ENCODE measurements at regions not wholly inside any gene's neighbourhood (a gene's known extent, or its start where the extent isn't known, plus 50 kb on each side); places are given as distances from the start of the nearest gene placed in this dataset.
A peak's percentile ranks its signal among the peaks of the same experiment; 100 is the strongest.

DNA sequence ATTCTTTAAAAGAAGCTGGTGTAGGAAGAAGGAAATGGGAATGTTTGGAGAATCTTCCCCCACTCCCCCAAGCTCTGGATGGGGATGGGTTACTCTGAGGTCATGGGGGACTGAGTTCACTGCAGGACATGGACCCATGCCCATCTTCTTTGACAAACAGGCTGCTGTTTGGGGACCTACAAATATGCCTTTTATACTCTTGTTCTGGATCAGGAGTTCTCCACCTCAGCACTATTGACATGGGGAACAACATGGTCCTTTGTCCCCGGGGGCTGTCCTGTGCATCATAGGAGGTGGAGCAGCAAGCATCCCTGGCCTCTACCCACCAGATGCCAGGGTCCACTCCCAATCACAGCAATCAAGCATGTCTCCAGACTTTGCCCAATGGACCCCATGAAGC lies 365.8 kb upstream of the C1orf174 start:
- DNase-seq (ENCODE audit: insufficient read length, low spot score), result no peak
- no peak for FAIRE-seq

DNA sequence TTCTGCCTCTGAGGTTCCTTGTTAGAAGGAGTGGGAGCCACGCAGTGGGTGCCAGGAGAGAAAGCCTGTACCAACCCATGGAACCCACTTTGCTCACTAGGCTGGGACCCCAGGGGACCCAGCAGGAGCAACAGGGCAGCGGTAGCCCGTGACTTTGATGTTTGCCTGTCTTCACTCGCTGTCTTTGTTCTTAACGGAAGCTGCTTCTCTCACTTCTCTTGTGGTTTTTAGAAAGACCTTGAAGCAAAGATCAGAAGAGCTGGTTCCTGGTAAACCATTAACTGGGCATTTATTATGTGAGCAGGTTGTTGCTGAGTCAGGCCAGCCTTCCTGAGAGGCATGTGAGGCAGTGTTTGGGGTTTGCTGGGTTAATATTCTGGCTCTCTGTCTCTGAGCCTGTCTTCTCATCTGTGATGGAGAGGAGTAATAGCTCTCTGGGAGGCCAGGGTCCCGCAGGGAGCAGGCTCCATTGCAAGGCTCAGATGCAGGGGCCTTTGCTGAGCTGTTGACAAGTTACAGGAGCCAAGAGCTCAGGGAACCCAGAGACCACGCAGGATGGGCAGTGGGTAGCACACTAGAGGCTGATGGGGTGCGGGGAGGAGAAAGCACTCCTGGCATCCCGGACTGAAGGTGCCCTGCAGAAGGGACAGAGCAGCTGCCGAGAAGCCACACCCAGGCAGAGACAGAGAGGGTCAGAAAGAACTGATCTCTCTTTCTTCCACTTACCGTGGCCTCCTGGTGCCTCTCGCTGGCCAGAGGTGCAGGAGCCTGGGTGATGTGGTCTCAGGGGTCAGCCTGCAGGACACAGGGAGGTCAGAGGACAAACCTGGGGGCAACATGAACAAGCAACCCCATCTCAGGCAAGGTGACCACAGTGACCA lies 367.5 kb upstream of the C1orf174 start:
- peak; percentile 99 for FAIRE-seq
- peak; percentile 63 for DNase-seq (ENCODE audit: insufficient read length, low spot score)

DNA sequence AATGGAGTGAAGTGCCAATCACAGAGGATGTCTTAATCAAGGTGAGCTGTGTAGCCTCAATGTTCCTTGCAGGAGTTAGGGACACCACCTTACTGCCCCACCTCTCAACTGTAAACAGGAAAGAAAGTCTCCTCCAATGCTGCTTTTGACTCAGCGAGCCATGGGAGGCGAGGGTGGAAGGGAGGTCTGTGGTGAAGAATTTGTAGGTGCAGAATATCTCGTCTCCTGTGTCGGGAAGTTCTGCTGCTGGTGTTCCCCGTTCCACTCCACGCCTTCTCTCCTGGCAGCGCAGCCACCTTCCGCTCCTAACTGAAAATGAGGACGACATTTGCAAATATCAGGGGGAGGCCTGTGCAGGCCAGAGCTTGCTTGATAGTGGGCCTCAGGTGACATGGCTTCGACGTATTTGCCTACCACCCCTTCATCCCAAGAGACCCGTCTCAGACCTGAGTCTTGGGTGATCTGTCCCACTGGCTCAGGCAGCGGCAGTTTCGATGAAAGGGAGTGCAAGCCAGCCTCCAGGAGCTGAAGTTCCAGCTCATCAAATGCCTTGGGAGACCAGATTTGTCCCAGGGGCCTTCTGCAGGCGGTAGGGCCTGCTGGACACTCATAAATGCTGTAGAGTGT lies 368.3 kb upstream of the C1orf174 start:
- DNase-seq (ENCODE audit: insufficient read length, low spot score) (no peak), FAIRE-seq (no peak)

DNA sequence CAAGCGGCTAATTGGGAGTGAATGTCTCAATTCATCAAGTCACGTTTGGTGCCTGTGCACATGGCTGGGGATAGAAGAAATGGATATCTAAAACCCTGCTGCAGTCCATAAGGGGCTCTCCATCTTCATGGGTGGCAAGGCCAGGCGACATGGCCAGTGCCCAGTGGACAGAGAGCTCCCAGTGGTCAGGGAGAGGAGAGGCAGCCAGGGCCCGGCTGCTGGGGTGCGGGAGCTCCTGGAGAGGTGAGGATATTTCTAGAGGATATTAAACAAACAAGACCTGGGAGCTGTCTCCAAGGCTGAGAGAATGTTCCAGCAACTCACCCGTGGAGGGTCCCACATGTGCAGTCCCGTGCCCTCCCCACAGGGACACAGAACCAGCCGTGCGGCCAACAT lies 368.8 kb upstream of the C1orf174 start:
- FAIRE-seq, result no peak
- no peak for DNase-seq (ENCODE audit: insufficient read length, low spot score)

DNA sequence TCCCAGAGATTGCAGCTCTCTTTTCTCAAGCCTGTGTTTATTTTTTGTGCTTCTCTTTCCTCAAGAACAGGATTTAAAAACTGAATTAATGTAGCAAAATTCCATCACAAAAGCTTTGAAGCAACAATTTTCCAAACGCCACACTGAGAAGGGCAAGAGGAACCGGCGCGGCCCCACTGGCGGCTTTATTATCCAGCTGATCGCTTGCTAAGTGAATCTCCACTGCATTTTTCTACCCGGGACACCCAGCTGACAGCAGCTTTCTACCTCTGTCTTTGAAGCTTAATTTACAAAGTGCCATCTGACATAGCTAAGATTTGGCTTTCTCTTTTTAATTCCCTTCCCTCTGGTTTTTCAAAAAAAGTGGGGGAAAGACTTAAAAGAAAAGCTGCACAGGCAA lies 369.3 kb upstream of the C1orf174 start:
- DNase-seq (ENCODE audit: insufficient read length, low spot score) (no peak), FAIRE-seq (peak; percentile 49)

DNA sequence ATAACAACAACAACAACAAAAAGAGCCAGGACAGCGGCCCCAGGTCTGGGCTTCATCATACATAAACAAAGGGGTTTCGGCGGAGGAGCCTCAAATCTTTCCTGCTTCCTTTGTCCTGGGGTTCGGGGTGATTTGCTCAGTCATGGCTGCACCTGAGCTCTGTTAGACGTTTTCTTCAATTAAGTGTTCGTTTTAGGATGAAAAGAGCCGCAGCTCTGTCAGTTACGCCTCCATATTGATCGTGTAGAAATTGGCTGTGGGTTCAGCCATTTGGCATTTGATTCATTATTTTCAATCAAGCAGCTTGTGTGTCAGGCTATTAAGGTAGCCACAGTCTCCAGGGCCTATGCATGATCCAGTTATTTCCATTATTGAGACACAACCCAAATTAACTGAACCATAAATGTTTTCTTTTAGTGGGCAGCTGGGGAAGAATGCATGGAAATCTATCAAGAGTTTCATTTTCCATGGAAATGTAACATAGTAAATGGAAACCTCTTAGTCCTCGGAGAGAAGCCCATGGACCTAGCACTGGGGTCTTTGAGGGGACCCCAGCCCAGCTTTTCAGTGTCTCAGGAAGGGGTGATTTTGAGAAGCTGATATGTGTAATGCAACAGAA lies 370.0 kb upstream of the C1orf174 start:
- no peak for FAIRE-seq
- no peak for DNase-seq (ENCODE audit: insufficient read length, low spot score)

DNA sequence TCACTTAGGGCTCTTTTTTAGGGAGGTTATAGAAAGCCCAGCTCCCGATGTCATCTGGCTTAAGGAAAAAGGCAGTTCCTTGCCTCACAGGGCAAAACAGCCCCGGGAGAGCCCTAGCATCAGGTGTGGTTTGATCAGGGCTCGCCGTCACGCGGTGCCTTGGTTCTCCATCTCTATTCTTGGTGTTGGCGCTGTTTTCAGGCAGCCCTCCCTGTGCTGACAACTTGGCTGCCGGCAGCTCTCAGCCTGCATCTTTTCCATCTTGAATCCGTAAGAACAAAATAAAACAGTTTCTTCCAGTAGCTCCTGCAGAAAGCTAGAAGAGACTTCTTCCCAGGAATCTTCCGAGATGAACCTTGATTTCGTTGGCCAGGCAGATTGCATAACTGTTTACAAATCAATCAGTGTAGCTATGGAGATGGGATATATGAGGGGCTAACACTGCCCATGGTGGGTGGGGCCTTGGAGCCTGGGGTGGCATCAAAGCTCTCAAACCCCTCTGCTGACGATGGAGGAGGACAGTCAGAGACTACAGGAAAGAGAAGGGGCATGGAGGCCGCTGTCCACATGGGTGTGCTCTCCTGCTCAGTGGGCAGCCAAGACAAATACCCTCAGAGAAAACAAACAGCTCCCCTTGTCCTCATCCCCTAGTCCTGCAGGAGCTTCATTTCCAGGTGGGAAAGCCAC lies 370.7 kb upstream of the C1orf174 start:
- FAIRE-seq, result no peak
- no peak for DNase-seq (ENCODE audit: insufficient read length, low spot score)

DNA sequence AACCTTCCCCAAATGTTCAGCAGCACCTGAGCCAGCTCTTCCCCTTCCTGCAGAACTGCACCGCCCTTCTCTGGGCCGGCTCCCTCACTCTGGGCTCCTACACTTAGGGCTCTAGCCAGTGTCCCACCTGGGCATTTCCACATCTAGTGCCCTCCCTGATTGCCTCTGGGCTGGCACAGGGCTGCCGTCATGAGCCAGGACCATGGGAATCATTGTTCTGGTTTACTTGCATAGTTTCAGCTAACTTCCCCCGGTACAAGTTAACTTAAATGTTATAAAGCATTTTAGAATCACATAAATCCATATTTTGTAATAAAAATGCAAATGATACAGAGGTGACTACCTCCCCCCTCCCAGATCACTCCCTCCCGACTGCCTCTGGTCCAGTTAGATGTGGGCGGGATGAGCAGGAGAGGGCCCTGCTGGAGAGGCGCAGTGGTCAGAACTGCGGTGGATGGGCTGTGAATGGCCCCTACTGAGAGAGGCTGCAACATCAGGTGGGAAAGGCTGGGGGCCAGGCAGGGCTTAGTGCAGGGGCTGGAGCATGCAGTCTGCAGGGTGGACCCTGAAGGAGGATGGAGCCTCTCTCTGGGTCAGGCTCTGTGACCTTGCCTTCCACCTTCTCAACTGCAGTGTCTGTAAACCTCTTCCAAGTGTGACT lies 371.4 kb upstream of the C1orf174 start:
- DNase-seq (ENCODE audit: insufficient read length, low spot score) (no peak), FAIRE-seq (no peak)

DNA sequence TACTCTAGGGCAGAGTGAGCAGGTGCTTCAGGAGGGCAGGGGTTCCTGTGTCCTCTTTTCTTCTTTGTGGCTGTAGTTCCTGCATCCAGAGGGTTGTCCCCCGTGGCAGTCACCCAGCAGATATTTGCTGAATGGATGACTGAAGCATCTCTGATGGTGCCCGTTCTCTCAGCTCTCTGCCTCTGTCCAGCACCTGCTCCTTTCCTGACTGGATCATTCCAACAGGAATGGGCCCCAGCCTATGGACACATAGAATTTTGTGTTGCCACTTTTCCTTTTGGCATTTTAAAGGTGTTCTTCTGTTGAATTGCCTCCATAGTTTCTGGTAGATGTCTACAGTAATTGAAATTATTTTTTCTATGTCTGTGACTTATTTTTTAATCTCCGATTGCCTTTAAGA lies 372.5 kb upstream of the C1orf174 start:
- no peak for DNase-seq (ENCODE audit: insufficient read length, low spot score)
- FAIRE-seq, result no peak

DNA sequence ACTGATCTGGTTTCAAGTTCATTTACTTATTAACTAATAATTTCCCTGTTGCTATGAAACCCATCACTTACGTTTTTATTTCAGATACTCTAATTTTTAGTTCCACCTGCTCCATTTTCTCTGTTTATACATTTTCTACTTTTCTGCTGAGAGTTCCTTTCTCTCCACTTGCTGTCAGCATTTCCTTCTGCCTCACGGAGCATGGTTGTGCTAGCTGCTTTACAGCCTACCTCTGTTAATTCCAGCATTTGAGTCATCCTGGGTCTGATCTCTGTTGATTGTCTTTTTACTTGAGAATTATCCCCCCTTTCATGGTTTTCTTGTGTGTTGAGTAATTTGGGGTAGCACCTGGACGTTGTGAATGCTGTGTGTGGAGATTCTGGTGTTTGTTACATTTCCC lies 373.2 kb upstream of the C1orf174 start:
- DNase-seq (ENCODE audit: insufficient read length, low spot score), result no peak
- FAIRE-seq, result no peak

DNA sequence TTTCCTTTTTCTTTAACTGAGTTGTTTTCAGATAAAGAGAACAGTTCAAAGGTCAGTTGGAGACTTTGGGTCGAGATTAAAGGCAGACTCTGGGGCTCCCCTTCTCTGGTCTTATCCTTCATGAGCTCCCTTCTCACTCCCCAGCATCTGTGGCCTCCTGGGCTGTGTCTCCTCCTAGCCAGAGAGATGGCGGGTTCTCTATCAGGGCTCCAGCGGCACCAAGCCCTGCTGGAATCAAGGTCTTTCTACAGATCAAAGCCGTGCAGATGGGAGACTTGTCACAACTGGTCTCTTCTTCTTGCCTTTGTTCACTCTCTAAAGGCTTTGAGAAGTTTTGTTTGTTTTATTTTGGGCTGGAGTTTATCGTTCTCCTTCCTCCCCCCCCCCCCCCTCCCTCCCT lies 373.7 kb upstream of the C1orf174 start:
- FAIRE-seq (no peak), DNase-seq (ENCODE audit: insufficient read length, low spot score) (no peak)

DNA sequence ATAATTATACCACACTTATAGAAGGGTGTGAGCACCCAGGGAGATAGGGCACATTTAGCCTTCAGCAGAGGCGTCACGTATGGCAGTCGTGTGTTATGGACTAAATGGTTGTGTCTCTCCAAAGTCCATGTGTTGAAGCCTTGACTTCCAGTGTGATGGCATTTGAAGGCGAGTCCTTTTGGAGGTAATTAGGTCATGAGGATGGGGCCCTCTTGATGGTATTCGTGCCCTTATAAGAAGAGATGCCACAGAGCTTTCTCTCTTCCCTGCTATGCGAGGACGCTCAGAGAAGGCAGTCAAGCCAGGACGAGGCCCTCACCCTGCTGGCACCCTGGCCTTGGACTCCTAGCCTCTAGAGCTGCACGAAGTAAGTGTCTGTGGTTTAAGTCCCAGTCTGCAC lies 375.0 kb upstream of the C1orf174 start:
- no peak for DNase-seq (ENCODE audit: insufficient read length, low spot score)
- no peak for FAIRE-seq

DNA sequence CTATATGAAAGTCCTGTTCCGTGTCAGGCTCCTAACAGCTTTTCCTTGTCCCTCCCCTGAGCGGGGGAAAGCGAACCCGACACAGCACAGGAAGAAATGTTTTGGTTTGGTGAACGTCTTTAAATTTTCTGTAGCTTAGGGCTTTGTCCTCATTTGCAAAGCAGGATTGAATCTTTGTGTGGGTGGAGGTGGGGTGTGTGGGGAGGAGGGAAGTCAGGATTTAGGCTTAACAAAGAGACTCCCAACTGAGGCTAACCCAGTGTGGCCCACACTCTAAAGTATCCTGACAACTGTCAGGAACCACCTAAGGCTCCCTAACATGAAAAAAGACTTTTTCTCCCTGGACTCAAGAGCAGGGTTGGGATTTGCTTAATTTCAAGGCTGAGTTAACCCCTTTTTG lies 376.2 kb upstream of the C1orf174 start:
- DNase-seq (ENCODE audit: insufficient read length, low spot score) (no peak), FAIRE-seq (no peak)

DNA sequence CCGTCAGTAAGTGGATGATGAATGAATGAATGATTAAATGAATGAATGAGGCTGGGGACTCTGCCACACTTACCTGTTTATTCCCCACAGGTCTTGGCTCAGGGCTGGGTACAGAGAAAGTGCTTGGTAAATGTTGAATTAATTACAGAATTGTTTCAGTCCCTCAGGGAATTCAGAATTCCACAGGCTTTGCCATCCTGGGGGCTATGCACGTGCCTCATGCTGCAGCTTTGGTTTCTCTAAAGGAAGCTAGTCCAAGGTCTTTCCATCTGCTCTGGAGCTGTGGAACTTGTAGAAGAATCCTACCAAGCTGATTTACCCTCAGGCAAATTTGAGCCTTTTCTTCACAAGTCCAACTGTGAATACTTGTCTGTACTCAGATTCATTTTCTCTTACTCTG lies 376.8 kb upstream of the AJAP1 start:
- DNase-seq (ENCODE audit: insufficient read length, low spot score) (no peak), FAIRE-seq (no peak)

DNA sequence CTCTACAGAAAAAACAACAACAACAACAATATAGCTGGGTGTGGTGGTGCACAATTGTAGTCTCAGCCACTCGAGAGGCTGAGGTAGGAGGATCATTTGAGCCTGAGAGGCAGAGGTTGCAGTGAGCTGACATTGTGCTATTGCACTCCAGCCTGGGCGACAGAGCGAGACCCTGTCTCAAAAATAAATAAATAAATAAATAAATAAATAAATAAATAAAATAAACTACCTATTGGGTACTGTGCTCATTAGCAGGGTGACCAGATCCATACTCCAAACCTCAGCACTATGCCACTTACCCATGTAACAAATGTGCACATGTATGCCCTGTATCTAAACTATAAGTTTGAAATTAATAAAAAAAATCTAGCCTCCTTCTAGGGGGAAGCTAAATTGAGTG lies 369.4 kb upstream of the AJAP1 start:
- no peak for DNase-seq (ENCODE audit: insufficient read length, low spot score)
- FAIRE-seq, result no peak

DNA sequence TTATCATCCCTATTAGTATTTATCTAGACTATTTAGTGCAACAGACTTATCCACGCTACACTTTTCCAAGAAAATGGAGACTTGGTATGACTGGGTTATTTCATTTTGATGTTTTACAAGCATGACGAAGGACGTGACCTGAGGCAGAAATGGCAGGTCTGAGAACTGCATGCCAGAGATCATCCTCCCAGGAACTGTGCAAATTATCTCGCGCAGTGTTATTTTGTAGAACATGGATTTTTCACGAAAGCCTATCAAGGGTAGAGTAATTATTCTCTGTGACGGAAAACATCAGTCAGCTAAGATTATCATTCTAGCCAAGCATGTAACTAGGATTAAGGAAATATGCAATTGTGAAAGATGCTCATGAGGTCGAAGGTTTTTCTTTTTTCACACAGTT lies 361.5 kb upstream of the AJAP1 start:
- DNase-seq (ENCODE audit: insufficient read length, low spot score), result no peak
- FAIRE-seq, result no peak

DNA sequence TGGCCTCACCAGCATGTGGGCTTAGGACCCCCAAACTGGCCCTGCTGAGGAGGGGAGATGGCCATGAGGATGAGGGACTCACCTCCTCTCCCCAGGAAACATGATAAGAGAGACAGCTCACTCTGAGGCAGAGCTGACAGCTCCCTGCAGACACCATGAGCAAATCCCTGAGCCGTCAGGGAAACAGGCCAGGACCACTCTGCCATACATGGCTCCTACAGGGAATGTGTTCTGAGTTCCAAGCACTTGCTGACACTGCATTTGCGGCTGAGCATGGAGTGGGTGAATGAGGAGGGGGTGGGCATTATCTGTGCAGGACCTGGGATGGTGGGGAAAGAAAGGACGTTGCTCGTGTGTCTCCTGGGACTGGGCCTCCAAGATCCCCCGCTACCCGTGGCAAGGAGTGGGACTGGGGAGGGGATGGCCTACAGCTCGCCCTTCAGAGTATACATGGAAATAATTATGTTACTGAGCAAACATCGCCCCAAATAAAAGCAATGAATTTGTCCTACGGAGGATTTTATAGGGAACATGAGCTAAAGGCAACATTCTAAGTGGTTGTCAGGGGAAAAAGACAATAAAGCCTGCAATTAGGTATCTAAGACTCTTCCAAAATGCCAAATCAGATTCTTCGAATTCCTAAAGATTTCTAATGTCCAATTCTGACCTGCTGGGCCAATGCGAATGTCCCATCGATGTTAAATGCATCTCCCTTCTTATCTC lies 355.9 kb upstream of the AJAP1 start:
- no peak for DNase-seq (ENCODE audit: insufficient read length, low spot score)
- FAIRE-seq, result no peak

DNA sequence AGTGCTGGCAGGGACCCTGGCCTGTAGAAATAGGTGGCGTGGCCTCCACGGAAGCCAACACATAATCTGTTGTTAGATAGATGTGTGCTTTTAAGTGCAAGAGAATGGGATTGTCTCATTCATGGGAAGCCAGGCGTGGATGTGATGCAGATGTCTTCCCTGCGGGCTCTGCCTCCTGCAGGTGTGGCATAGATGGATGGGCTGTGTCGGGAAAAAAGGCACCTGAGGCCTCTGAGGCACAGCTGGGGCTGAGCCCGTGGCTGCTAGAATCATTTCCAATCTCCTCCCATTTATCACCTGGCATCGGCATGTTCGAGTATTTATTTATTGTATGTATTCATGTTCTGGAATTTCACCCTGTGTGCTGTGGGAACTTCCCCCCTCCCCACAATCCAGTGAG lies 353.4 kb upstream of the AJAP1 start:
- no peak for FAIRE-seq
- DNase-seq (ENCODE audit: insufficient read length, low spot score), result no peak

DNA sequence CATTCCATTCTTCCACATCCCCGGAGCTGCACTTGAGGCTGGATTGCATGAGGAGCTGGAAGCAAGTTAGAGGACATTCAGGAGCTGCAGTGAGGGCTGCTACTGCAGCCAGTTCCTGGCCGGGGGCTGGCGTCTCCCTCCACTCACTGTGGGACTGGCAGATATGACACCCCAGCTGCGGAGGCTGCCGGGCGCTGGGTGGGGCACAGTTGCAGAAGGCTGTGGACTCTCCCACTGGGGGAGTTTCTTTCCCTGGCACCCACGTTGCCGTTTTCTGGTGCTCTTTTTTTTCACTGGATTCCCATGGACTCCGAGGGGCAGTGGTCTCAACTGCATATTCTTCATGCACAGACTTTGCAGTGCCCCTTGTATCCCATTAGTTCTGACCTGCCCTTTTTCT lies 351.1 kb upstream of the AJAP1 start:
- no peak for FAIRE-seq
- no peak for DNase-seq (ENCODE audit: insufficient read length, low spot score)

All from GM19239 (cell line).